Ishikawa (cell line): ENCODE measurements at regions not wholly inside any gene's neighbourhood (a gene's known extent, or its start where the extent isn't known, plus 50 kb on each side); places are given as distances from the start of the nearest gene placed in this dataset.

ENCODE experiments used
- CEBPB ChIP-seq: IDR thresholded peaks from 2 replicates; pipeline ENCODE4 v1.6.1; 2012
- CREB1 ChIP-seq: IDR thresholded peaks from 2 replicates; pipeline ENCODE4 v1.6.1; 2012; ENCODE audit warnings: low read depth
- EGR1 ChIP-seq: IDR thresholded peaks from 2 replicates; pipeline ENCODE4 v1.6.1; 2012
- EP300 ChIP-seq: IDR thresholded peaks from 2 replicates; pipeline ENCODE4 v1.6.1; 2012; ENCODE audit warnings: borderline replicate concordance
- FOXM1 ChIP-seq: IDR thresholded peaks from 2 replicates; pipeline ENCODE4 v1.6.1; 2012; ENCODE audit warnings: low read depth, borderline replicate concordance
- NFIC ChIP-seq: IDR thresholded peaks from 2 replicates; pipeline ENCODE4 v1.6.1; 2012
- RAD21 ChIP-seq: IDR thresholded peaks from 2 replicates; pipeline ENCODE4 v1.6.1; 2012; ENCODE audit warnings: low read depth
- TAF1 ChIP-seq: IDR thresholded peaks from 2 replicates; pipeline ENCODE4 v1.6.1; 2012; ENCODE audit warnings: low read depth, mild to moderate bottlenecking
- TCF12 ChIP-seq: IDR thresholded peaks from 2 replicates; pipeline ENCODE4 v1.6.1; 2012; ENCODE audit warnings: low read depth
- TEAD4 ChIP-seq: IDR thresholded peaks from 2 replicates; pipeline ENCODE4 v1.6.1; 2012
- YY1 ChIP-seq: IDR thresholded peaks from 2 replicates; pipeline ENCODE4 v1.6.1; 2012; ENCODE audit warnings: low read depth
- ZBTB7A ChIP-seq: IDR thresholded peaks from 2 replicates; pipeline ENCODE4 v1.6.1; 2012; ENCODE audit warnings: low read depth
- TF ChIP-seq, protein P1 (sequence below): IDR thresholded peaks from 2 replicates; pipeline ENCODE4 v1.6.1; 2012; ENCODE audit warnings: low read depth, mild to moderate bottlenecking
- TF ChIP-seq, protein P2 (sequence below): IDR thresholded peaks from 2 replicates; pipeline ENCODE4 v1.6.1; 2012
- TF ChIP-seq, protein P3 (sequence below): IDR thresholded peaks from 2 replicates; pipeline ENCODE4 v1.6.1; 2012

DNA sequence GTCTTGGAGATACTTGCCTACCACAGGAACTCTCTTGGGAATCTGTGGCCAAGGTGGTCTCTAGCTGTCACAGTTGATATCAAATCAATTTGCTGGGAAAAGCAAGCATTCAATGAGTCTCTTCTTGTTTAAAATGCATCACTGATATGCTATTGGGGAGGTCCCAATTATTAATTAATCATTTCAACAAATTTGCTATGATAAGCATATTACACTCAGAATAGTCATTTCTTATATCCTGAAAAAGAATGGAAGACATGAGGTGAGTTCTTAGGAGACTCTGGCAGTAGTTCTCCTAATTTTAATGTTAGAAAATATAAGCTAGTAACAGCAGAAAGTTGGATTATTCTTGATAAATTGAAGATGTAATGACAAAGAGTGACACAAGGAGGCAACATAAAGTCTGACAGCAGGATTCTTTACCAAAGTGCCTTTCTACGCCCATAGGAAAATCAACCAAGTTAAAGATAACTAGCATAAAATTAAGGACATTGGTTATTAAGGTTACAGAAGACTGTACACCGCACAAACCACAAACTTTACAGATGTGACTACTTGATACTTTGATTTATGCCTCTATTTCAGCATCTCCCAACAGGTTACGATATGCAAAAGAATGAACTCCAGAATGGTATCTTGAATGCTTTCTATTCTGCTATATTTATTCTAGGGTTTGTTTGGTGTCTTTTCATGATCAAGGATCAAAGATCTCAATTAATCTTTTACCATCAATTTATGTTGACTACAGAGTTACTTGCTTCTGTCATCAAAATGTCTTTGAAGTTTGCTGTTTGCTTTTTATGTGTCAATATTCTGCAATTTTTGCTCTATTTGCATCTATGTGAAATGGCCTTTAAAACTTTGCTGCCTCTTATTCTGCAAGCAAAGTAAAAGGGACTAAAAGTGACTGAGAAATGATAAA lies 349.6 kb upstream of the CLEC14A start:
- TF ChIP-seq CEBPB = no peak
- TF ChIP-seq, protein P1, sequence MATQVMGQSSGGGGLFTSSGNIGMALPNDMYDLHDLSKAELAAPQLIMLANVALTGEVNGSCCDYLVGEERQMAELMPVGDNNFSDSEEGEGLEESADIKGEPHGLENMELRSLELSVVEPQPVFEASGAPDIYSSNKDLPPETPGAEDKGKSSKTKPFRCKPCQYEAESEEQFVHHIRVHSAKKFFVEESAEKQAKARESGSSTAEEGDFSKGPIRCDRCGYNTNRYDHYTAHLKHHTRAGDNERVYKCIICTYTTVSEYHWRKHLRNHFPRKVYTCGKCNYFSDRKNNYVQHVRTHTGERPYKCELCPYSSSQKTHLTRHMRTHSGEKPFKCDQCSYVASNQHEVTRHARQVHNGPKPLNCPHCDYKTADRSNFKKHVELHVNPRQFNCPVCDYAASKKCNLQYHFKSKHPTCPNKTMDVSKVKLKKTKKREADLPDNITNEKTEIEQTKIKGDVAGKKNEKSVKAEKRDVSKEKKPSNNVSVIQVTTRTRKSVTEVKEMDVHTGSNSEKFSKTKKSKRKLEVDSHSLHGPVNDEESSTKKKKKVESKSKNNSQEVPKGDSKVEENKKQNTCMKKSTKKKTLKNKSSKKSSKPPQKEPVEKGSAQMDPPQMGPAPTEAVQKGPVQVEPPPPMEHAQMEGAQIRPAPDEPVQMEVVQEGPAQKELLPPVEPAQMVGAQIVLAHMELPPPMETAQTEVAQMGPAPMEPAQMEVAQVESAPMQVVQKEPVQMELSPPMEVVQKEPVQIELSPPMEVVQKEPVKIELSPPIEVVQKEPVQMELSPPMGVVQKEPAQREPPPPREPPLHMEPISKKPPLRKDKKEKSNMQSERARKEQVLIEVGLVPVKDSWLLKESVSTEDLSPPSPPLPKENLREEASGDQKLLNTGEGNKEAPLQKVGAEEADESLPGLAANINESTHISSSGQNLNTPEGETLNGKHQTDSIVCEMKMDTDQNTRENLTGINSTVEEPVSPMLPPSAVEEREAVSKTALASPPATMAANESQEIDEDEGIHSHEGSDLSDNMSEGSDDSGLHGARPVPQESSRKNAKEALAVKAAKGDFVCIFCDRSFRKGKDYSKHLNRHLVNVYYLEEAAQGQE = no peak
- TF ChIP-seq EGR1 = no peak
- TF ChIP-seq TEAD4 = no peak
- no peak for TF ChIP-seq TCF12
- no peak for TF ChIP-seq EP300
- no peak for TF ChIP-seq FOXM1
- TF ChIP-seq NFIC = no peak
- no peak for TF ChIP-seq RAD21
- TF ChIP-seq CREB1 = no peak
- no peak for TF ChIP-seq TAF1
- TF ChIP-seq YY1 = no peak
- TF ChIP-seq ZBTB7A = no peak
- TF ChIP-seq, protein P2, sequence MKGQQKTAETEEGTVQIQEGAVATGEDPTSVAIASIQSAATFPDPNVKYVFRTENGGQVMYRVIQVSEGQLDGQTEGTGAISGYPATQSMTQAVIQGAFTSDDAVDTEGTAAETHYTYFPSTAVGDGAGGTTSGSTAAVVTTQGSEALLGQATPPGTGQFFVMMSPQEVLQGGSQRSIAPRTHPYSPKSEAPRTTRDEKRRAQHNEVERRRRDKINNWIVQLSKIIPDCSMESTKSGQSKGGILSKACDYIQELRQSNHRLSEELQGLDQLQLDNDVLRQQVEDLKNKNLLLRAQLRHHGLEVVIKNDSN = no peak
- TF ChIP-seq, protein P3, sequence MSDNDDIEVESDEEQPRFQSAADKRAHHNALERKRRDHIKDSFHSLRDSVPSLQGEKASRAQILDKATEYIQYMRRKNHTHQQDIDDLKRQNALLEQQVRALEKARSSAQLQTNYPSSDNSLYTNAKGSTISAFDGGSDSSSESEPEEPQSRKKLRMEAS = no peak

DNA sequence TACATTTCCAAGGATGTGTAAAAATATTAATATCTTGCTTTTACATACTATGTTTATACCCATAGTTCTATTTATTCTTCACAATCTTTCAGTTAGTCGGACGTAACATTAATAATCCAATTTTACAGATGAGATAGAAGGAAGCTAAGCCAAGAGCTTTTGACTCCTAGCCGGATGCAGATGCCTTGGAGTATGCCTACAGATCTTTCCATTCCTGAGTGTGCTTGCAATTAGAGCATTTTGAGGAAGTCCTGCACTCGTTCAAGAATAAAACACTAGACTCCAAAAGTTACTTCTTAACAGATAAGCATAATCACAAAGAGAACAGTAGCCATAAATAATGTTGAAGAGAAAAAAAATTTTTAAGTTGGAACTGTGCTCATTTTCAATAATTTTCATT lies 337.6 kb upstream of the CLEC14A start:
- no peak for TF ChIP-seq CREB1
- TF ChIP-seq YY1 = no peak
- TF ChIP-seq NFIC = no peak
- TF ChIP-seq TCF12 = no peak
- no peak for TF ChIP-seq RAD21

DNA sequence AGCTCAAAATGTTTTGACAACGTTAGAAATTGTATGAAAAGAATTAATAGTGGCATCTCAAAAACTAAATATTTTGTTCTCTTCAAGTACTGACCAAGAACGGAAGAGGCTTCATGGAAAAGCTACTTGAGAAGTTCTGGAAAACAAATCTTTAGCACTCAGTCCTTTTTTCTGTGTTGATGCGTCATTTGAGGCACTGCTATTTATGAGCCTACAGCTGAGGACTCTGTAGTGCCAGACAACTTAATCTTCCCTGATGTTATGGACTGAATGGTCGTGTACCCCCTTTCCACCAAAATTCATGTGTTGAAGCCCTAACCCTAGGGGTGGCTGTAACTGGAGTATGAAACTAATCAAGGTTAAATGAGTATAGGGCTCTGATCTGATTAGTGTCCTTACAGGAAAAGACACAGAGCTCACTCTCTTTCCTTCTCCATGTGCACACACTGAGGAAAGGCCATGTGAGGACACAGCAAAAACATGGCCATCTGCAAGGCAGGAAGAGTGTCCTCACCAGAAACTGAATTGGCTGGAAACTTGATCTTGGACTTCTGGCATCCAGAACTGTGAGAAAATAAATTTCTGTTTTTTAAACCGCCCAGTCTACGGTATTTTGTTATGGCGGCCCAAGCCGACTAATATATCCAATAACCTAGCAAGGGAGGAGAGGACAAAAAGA lies 337.0 kb upstream of the CLEC14A start:
- TF ChIP-seq CEBPB (no peak), YY1 (no peak)

DNA sequence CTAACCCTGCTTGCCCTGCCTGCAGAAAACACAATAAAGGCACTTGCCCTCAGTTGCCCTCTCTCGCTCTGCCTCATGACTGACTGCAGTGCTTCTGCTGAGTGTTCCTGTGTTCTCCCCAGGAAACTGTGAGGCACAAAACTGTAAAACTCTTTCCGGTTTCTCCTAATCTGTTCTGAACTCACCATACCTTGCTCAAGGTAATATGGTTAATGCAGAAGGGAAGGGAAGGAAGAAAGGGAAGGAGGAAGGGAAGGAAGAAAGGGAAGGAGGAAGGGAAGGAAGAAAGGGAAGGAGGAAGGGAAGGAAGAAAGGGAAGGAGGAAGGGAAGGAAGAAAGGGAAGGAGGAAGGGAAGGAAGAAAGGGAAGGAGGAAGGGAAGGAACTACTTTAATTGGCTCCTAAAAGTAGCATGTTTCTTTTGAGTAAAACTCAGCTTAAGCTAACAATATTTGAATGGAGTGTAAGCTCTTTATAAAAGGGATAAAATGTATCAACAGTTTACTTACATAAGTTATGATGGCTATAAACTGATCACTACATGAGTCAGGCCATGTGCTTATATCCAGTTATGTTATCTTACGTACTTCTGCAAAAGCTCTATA lies 334.0 kb upstream of the CLEC14A start:
- TF ChIP-seq RAD21 (no peak), TEAD4 (no peak), EGR1 (no peak), NFIC (no peak), CEBPB (no peak), FOXM1 (no peak), EP300 (no peak), TCF12 (no peak), YY1 (no peak)
- TF ChIP-seq, protein P3 = no peak
- TF ChIP-seq, protein P2 = no peak

DNA sequence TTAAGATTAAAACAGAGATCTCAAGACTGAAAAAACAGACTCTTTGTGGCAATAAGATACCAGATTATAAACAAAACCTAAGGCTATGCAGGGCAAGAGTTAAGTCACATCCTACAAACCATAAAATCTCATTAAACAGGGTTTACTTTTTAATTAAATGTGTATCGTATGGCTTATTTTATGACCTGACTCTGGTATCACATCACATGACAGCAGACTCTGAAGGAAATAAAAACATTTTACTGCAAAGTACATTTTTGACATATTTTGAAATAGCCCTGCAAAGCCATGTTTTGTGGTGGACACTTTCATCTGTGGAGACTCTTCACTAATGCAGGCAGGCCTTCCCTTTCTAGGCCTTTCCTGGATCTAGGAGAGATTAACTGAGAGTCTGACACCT lies 327.6 kb upstream of the CLEC14A start:
- no peak for TF ChIP-seq EGR1
- no peak for TF ChIP-seq CEBPB

DNA sequence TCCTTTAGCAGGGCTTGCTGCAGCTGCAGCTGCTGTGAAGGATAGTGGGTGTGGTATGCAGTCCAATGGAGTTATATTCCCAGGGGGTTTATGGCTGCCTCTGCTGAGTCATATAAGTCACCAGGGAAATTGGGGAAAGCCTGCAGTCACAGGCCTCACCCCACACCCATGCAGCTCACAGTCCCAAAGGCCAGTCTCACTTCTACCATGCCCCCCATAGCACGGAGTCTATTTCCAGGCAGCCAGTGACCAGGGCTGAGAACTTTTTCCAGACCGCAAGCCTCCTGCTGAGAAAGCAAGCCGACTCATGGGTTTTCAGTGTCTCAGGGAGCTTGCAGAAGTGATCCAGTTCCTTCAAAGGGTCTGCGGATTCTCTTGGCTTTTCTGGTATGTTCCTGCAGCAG lies 322.4 kb upstream of the CLEC14A start:
- TF ChIP-seq FOXM1 (no peak), TAF1 (no peak), EGR1 (no peak), CREB1 (no peak), RAD21 (no peak), TEAD4 (no peak), ZBTB7A (no peak), CEBPB (no peak), YY1 (no peak), EP300 (no peak), TCF12 (no peak), NFIC (no peak)
- TF ChIP-seq, protein P2 = no peak
- TF ChIP-seq, protein P1 = no peak
- TF ChIP-seq, protein P3 = no peak
